A673 (cell line): ENCODE measurements at regions not wholly inside any gene's neighbourhood (a gene's known extent, or its start where the extent isn't known, plus 50 kb on each side); places are given as distances from the start of the nearest gene placed in this dataset.

Source experiments
- BruUV-seq: library from RNA; stranded (reverse); fragments of 400-500 nt; replicated peaks from 2 replicates; lab custom pipeline; 2021; lab: Mats Ljungman, UMichigan
- CTCF ChIA-PET: fragments of 300-600 bp; sonication (Branson Sonifier 250); formaldehyde crosslinking; loops from one replicate; lab custom pipeline; 2022; ENCODE audit warnings: antibody characterized with exemption; lab: Charles Lee
- POLR2A ChIA-PET: fragments of 300-600 bp; sonication (Branson Sonifier 250); formaldehyde crosslinking; loops from one replicate; lab custom pipeline; 2022; ENCODE audit warnings: antibody characterized with exemption; ENCODE audit not compliant: low non-redundant PET; lab: Charles Lee
- DNase-seq: peaks from one replicate; pipeline ENCODE4 v3.0.0-alpha.2; 2015; ENCODE audit warnings: low spot score
- H3K27ac ChIP-seq: fragments of 200-600 bp; sonication (generic); 2 replicates; pipeline ENCODE4 v1.5.1; 2016; ENCODE audit warnings: mixed run types, low read depth, mild to moderate bottlenecking, mixed read lengths, antibody characterized with exemption, low read length; ENCODE audit not compliant: poor library complexity, severe bottlenecking
- H3K27me3 ChIP-seq: fragments of 200-600 bp; sonication (generic); replicated peaks from 2 replicates; pipeline ENCODE4 v1.6.1; 2017; ENCODE audit warnings: mixed run types, low read depth, mild to moderate bottlenecking, mixed read lengths, antibody characterized with exemption, low read length; ENCODE audit not compliant: insufficient read depth, poor library complexity
- H3K36me3 ChIP-seq: fragments of 200-600 bp; sonication (generic); 2 replicates; pipeline ENCODE4 v1.6.1; 2016; ENCODE audit warnings: mixed run types, mild to moderate bottlenecking, mixed read lengths, antibody characterized with exemption, low read length; ENCODE audit not compliant: insufficient read depth, poor library complexity, severe bottlenecking
- H3K4me1 ChIP-seq: fragments of 200-600 bp; sonication (generic); 2 replicates; pipeline ENCODE4 v1.6.1; 2017; ENCODE audit warnings: mixed run types, mild to moderate bottlenecking, mixed read lengths, antibody characterized with exemption, low read length; ENCODE audit not compliant: insufficient read depth, poor library complexity, severe bottlenecking
- H3K4me3 ChIP-seq: fragments of 200-600 bp; sonication (generic); 2 replicates; pipeline ENCODE4 v1.5.1; 2016; ENCODE audit warnings: low read depth, mixed run types, mild to moderate bottlenecking, mixed read lengths, low read length; ENCODE audit not compliant: poor library complexity, severe bottlenecking
- H3K9me3 ChIP-seq: fragments of 200-600 bp; sonication (generic); 2 replicates; pipeline ENCODE4 v1.6.1; 2016; ENCODE audit warnings: mixed run types, low read depth, mild to moderate bottlenecking, mixed read lengths, antibody characterized with exemption, low read length; ENCODE audit not compliant: poor library complexity, severe bottlenecking
- EZH2 ChIP-seq: fragments of 200-600 bp; sonication (generic); IDR thresholded peaks from 2 replicates; pipeline ENCODE4 v1.6.1; 2017; ENCODE audit warnings: borderline replicate concordance, low read depth, mild to moderate bottlenecking, mixed read lengths, antibody characterized with exemption, low read length; ENCODE audit not compliant: poor library complexity, severe bottlenecking
- intact Hi-C: fragments of 100-400 bp; cut with micrococcal nuclease; formaldehyde crosslinking; loops from one replicate; pipeline ENCODE4 v1.10.0; 2022; ENCODE audit not compliant: unreplicated experiment
- TF ChIP-seq, protein P1 (sequence below): fragments of 300-800, 200-600 bp; sonication (generic); conservative IDR thresholded peaks from 2 replicates; pipeline ENCODE4 v1.5.1; 2017; ENCODE audit warnings: low read depth, mild to moderate bottlenecking, antibody characterized with exemption, low read length, moderate library complexity, mixed read lengths

DNA sequence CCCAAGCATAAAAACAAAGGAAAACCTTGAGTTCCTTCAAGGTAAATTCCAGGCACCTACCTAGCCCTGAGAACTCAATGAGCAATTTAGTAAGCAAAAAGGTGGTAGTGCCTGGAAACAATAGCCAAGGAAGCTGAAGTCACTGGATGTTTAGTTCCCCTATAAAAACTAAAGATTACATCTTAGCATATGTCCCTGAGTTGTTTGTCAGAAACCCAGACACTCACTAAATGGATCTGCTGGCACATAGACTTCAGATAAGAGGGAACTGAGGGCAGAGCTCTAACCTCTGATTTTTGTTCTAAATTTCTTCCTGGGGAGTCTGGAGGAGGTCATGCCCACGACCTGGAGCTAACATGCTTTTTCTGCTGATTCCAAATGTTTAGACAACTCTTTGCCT is 532.8 kb upstream of the SALL1 start:
- TF ChIP-seq EZH2, result no peak
- POLR2A ChIA-PET, result no interaction called here
- BruUV-seq, result no TSS peak
- CTCF ChIA-PET, result no interaction called here
- no peaks in the 10 kb centered on the region for H3K9me3 ChIP-seq
- no peak overlapping the region for H3K27ac ChIP-seq
- peaks cover 3% of the 10 kb centered on the region for H3K27me3 ChIP-seq
- intact Hi-C loops, result no loop called here
- no peaks in the 10 kb centered on the region for H3K36me3 ChIP-seq
- no peaks in the 10 kb centered on the region for H3K4me1 ChIP-seq
- H3K4me3 ChIP-seq, result no peak overlapping the region
- no peak for DNase-seq

- DNase-seq, result no peak
- Histone ChIP-seq H3K4me1 (no peaks in the 10 kb centered on the region), H3K36me3 (no peaks in the 10 kb centered on the region), H3K27ac (no peak overlapping the region), H3K9me3 (no peaks in the 10 kb centered on the region), H3K4me3 (no peak overlapping the region), H3K27me3 (peaks cover under 1% of the 10 kb centered on the region)
- BruUV-seq, result no TSS peak
- ChIA-PET CTCF (no interaction called here), POLR2A (no interaction called here)
- TF ChIP-seq, protein P1, sequence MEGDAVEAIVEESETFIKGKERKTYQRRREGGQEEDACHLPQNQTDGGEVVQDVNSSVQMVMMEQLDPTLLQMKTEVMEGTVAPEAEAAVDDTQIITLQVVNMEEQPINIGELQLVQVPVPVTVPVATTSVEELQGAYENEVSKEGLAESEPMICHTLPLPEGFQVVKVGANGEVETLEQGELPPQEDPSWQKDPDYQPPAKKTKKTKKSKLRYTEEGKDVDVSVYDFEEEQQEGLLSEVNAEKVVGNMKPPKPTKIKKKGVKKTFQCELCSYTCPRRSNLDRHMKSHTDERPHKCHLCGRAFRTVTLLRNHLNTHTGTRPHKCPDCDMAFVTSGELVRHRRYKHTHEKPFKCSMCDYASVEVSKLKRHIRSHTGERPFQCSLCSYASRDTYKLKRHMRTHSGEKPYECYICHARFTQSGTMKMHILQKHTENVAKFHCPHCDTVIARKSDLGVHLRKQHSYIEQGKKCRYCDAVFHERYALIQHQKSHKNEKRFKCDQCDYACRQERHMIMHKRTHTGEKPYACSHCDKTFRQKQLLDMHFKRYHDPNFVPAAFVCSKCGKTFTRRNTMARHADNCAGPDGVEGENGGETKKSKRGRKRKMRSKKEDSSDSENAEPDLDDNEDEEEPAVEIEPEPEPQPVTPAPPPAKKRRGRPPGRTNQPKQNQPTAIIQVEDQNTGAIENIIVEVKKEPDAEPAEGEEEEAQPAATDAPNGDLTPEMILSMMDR, result no peak
- TF ChIP-seq EZH2, result no peak
- intact Hi-C loops, result no loop called here
These were observed 531.8 kb upstream of the SALL1 start for GRCh38 chr16:51682905-51683304.

- intact Hi-C loops, result no loop called here
- no peak for TF ChIP-seq EZH2
- TF ChIP-seq, protein P1, result no peak
- BruUV-seq, result no TSS peak
- no peak for DNase-seq
- Histone ChIP-seq H3K27me3 (no peaks in the 10 kb centered on the region), H3K4me1 (no peaks in the 10 kb centered on the region), H3K36me3 (no peaks in the 10 kb centered on the region), H3K9me3 (no peaks in the 10 kb centered on the region), H3K27ac (no peak overlapping the region), H3K4me3 (no peak overlapping the region)
- POLR2A ChIA-PET, result no interaction called here
- CTCF ChIA-PET, result no interaction called here
These were observed 523.5 kb upstream of the SALL1 start for GRCh38 chr16:51674615-51675014.

DNA sequence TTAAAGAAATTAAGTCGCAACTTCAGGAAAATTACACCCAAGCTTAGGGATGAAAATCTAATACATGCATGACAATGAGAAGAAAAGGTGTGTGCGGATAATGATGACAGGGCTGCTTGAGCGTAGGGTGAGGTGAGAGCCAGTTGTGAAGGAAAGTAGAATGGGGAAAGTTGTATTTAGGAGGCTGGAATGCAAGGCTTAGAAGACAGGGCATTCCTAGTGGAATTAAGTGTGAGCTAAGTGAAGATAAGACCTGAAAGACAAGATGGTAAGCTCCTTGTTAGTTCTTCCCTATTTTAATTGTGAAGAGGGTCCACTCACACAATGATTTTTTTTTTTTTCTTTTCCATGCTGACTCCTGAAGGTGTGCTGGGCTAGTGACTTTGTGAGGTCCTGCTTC is 519.5 kb upstream of the SALL1 start:
- ChIA-PET POLR2A (no interaction called here), CTCF (no interaction called here)
- Histone ChIP-seq H3K4me3 (no peak overlapping the region), H3K27ac (no peak overlapping the region), H3K36me3 (no peaks in the 10 kb centered on the region), H3K27me3 (peaks cover 10% of the 10 kb centered on the region), H3K4me1 (no peaks in the 10 kb centered on the region), H3K9me3 (no peaks in the 10 kb centered on the region)
- intact Hi-C loops, result no loop called here
- no peak for DNase-seq
- no peak for TF ChIP-seq EZH2
- TF ChIP-seq, protein P1, result no peak
- no TSS peak for BruUV-seq
